Thyroid gland (tissue), 4 donors: ENCODE measurements at regions not wholly inside any gene's neighbourhood (a gene's known extent, or its start where the extent isn't known, plus 50 kb on each side); places are given as distances from the start of the nearest gene placed in this dataset.

Experiments
- DNase-seq, 2 donors: peaks; one replicate each; pipeline ENCODE4 v3.0.0-alpha.2; 2019
- H3K27ac ChIP-seq, 3 donors: fragments of 200-600 bp; sonication (generic); 1 replicate in 2 of 3; 2 replicates in 1 of 3; pipeline ENCODE4 v1.5.1; 2016 to 2019; ENCODE audit warnings: mild to moderate bottlenecking in 1 of 3, moderate library complexity in 1 of 3
- H3K27me3 ChIP-seq: fragments of 200-600 bp; sonication (generic); one replicate; pipeline ENCODE4 v1.5.1; 2019
- H3K36me3 ChIP-seq, 2 donors: fragments of 200-600 bp; sonication (generic); one replicate each; pipeline ENCODE4 v1.5.1; 2016 to 2019
- H3K4me1 ChIP-seq, 2 donors: fragments of 200-600 bp; sonication (generic); one replicate each; pipeline ENCODE4 v1.5.1; 2017 to 2019
- H3K4me3 ChIP-seq, 3 donors: fragments of 200-600 bp; sonication (generic); replicated peaks in 1 of 3; 1 replicate in 2 of 3; 2 replicates in 1 of 3; pipeline ENCODE4 v1.5.1; 2016; ENCODE audit warnings: mild to moderate bottlenecking in 1 of 3
- H3K9me3 ChIP-seq: fragments of 200-600 bp; sonication (generic); one replicate; pipeline ENCODE4 v1.5.1; 2017
- CTCF ChIP-seq, 6 experiments: fragments of 200-600 bp in 3 of 6; fragments of 450-650 bp in 3 of 6; sonication (generic) in 3 of 6; IDR thresholded peaks; one replicate each; pipeline ENCODE4 v1.5.1; 2016 to 2019; ENCODE audit warnings: antibody characterized with exemption in 6 of 6, mild to moderate bottlenecking in 2 of 6, inconsistent platforms in 1 of 6, moderate library complexity in 1 of 6
- POLR2A ChIP-seq, 2 donors: fragments of 450-650 bp; IDR thresholded peaks; one replicate each; pipeline ENCODE4 v1.6.1; 2017; ENCODE audit warnings: antibody characterized with exemption in 2 of 2, mild to moderate bottlenecking in 2 of 2, moderate library complexity in 1 of 2
- WGBS, 2 donors: methylation state at CpG; one replicate each; pipeline ENCODE4 v1.1.5; 2017; 5-methylcytosine and 5-hydroxymethylcytosine counted together
- intact Hi-C: fragments of 100-400 bp; cut with DNase I; formaldehyde crosslinking; loops from one replicate; pipeline ENCODE4 v1.15.1; 2023

DNA sequence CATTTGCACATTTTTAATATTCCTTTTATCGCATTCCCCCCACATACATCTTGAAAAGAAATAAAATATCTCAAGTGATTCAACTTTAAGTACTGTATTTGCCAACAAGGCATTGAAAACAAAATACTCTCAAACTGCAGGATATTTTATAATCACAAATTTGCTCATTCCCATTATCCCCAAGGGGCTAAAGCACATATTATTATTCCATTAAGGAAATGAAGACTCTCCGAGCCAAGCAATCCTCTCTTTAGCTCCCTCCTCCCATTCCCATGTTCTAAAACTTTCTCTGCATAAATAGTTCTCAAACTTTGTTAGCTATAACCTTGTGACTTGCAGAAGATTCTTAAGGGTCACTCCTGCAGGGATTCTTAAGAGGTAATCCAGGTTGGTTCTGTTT lies 436.8 kb downstream of the KCNJ2 start:
- Histone ChIP-seq H3K4me3 (no peak overlapping the region), H3K36me3 (no peaks in the 10 kb centered on the region), H3K27ac (no peak overlapping the region), H3K4me1 (no peaks in the 10 kb centered on the region), H3K27me3 (no peaks in the 10 kb centered on the region), H3K9me3 (no peaks in the 10 kb centered on the region)
- no peak for DNase-seq
- 57 to 60% methylated on average over 2 of the region's 2 CpGs for WGBS, 2 donors
- intact Hi-C loops = no loop called here
- no peak for TF ChIP-seq CTCF (IDR thresholded peaks at IDR 0.05)
- no peak for TF ChIP-seq POLR2A (IDR thresholded peaks at IDR 0.05)

DNA sequence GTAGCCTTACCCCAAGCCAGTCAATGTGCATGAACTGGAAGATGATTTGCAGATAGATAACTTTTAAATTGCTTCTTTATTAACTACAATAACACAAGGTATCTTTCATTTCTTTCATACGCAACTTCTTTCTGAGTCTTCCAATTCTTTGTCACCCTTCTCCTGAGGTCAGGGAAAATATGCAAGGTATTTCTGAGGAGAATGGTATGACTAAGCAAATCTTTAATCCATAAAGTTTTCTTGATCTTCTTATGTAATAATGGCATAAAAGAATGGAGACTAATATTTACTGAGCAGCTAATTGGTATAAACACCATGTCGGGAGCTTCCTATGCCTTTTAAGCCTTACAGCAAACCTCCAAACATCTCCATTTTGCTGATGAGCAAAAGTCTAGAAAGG lies 438.9 kb downstream of the KCNJ2 start:
- Histone ChIP-seq H3K9me3 (no peaks in the 10 kb centered on the region), H3K4me3 (no peak overlapping the region), H3K4me1 (no peaks in the 10 kb centered on the region), H3K36me3 (no peaks in the 10 kb centered on the region), H3K27me3 (no peaks in the 10 kb centered on the region), H3K27ac (no peak overlapping the region)
- TF ChIP-seq CTCF (IDR thresholded peaks at IDR 0.05) (no peak), POLR2A (IDR thresholded peaks at IDR 0.05) (no peak)
- WGBS, 2 donors = 81 to 83% methylated on average over 2 of the region's 2 CpGs
- no peak for DNase-seq
- intact Hi-C loops = no loop called here

- intact Hi-C loops = no loop called here
- no peaks in the 10 kb centered on the region for H3K27me3 ChIP-seq
- H3K4me1 ChIP-seq = no peaks in the 10 kb centered on the region
- 92 to 97% methylated on average over 2 of the region's 2 CpGs for WGBS, 2 donors
- no peak overlapping the region for H3K27ac ChIP-seq
- TF ChIP-seq POLR2A (IDR thresholded peaks at IDR 0.05) (no peak), CTCF (IDR thresholded peaks at IDR 0.05) (no peak)
- DNase-seq = no peak
- no peaks in the 10 kb centered on the region for H3K36me3 ChIP-seq
- H3K4me3 ChIP-seq = no peak overlapping the region
- no peaks in the 10 kb centered on the region for H3K9me3 ChIP-seq
Observed at GRCh38 chr17:70608957-70609356, 439.6 kb downstream of the KCNJ2 start.

DNA sequence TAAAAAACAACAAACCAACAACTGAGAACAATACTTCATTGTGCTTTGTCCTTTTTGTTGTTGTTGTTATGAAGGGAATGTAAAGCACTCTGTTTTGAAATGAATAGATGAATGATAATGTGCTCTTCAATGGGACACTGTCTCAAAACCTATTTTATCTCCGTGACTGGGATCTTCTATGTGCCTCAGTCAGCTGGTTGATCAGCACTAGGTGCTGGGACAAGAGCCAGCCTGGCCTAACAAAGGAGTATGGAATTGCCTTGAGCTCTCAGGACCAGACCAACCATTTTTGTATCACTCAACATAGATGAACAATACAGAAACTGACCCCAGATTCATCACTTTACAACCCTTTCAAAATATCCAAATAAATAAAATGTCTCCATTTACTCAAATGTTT lies 440.2 kb downstream of the KCNJ2 start:
- intact Hi-C loops = no loop called here

DNA sequence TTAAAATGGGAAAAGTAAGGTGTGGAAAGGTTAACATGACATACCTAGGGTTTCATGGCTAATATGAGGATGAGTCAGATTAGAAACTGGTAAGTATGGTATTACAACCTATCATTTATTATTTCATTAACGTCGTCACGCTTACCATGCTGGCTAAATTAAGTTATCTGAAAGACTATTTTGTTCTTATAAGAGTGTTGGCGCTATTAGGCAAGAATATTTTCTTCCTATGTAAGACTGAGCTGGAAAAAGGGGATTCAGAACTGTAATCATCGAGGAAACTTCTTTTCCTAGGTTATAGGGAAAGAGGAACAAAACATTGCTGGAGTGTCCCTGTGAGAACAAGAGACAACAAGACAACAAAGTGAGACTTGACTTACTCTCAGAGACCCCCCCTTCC lies 440.8 kb downstream of the KCNJ2 start:
- H3K4me3 ChIP-seq = no peak overlapping the region
- intact Hi-C loops = no loop called here
- TF ChIP-seq CTCF (IDR thresholded peaks at IDR 0.05) (no peak), POLR2A (IDR thresholded peaks at IDR 0.05) (no peak)
- 96 to 98% methylated on average over 5 of the region's 5 CpGs for WGBS, 2 donors
- no peaks in the 10 kb centered on the region for H3K27me3 ChIP-seq
- no peaks in the 10 kb centered on the region for H3K36me3 ChIP-seq
- no peak for DNase-seq
- no peak overlapping the region for H3K27ac ChIP-seq
- H3K9me3 ChIP-seq = no peaks in the 10 kb centered on the region
- H3K4me1 ChIP-seq = no peaks in the 10 kb centered on the region

More for the DNA sequence above, 440.2 kb downstream of the KCNJ2 start:
- TF ChIP-seq POLR2A (IDR thresholded peaks at IDR 0.05) (no peak), CTCF (IDR thresholded peaks at IDR 0.05) (no peak)
- Histone ChIP-seq H3K4me1 (no peaks in the 10 kb centered on the region), H3K27ac (no peak overlapping the region), H3K9me3 (no peaks in the 10 kb centered on the region), H3K27me3 (no peaks in the 10 kb centered on the region), H3K36me3 (no peaks in the 10 kb centered on the region), H3K4me3 (no peak overlapping the region)
- 91 to 97% methylated on average over 1 of the region's 1 CpG for WGBS, 2 donors
- no peak for DNase-seq
